GM19455 (cell line): ENCODE measurements at regions not wholly inside any gene's neighbourhood (a gene's known extent, or its start where the extent isn't known, plus 50 kb on each side); places are given as distances from the start of the nearest gene placed in this dataset.
"Not testable (repeated sequence)": the region's sequence is repeated elsewhere in the genome, so short reads cannot be mapped to it uniquely, and the experiment has no call there.

ENCODE experiments used
- ATAC-seq: cut with Tn5 transposase; IDR thresholded peaks from one replicate; pipeline ENCODE4 v1.9.1; 2021; ENCODE audit not compliant: unreplicated experiment

DNA sequence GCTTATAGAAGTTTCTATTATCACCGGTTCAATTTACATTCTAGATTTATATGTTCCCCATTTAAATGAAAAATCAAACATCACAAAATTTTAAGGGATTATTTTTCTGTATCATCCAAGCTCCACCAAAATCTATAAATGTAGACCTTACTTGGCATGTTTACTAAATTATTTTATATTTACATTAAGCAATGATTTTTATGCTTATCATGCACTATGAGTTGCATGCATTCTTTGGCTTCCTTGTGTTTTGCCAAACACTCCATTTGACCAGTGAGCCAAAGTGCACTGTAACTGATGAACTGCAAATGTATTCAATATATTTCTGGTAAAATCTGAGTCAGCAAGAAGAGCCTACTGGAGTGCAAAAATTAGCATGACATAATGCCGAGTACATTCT is 595.5 kb upstream of the PCDH7 start:
- not testable (repeated sequence) for ATAC-seq

DNA sequence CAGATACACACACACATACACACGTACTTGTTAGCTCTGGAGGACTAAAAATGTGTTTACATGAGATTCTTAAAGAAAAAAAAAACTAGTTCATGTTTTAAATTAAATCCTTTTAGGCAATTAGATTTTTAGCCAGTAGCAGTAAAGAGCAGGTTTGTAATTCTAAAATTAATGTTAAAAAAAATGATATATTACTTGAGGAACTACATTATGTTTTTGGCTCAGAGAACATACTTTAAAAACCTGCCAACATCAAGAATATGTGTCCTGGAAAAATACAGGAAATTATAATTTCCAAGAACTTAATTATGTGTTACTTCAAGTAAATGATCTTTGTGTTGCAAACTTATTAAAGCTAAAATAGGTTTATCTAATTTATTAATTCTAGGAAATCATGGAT is 594.3 kb upstream of the PCDH7 start:
- ATAC-seq, result no peak

DNA sequence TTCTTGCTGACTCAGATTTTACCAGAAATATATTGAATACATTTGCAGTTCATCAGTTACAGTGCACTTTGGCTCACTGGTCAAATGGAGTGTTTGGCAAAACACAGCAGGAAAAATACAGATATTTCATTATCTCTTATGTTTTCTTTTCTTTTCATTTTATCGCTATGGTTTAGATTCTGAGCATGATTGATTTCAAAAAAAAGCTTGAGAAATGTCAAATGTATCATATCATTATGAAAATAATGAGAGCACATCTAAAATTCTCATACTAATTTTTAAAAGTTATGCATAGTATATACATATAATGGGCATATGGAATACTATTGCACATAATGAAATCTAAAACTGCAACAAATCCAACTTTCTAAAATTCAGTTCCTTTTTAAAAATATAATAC is 593.8 kb upstream of the PCDH7 start:
- ATAC-seq, result no peak

DNA sequence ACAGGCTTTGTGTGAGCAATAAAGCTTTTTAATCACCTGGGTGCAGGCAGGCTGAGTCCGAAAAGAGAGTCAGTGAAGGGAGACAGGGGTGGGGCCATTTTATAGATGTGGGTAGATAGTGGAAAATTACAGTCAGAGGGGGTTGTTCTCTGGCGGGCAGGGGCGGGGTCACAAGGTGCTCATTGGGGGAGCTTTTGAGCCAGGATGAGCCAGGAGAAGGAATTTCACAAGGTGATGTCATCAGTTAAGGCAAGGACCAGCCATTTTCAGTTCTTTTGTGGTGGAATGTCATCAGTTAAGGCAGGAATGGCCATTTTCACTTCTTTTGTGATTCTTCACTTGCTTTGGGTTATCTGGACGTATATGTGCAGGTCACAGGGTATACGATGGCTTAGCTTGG is 571.3 kb upstream of the PCDH7 start:
- ATAC-seq, result not testable (repeated sequence)

DNA sequence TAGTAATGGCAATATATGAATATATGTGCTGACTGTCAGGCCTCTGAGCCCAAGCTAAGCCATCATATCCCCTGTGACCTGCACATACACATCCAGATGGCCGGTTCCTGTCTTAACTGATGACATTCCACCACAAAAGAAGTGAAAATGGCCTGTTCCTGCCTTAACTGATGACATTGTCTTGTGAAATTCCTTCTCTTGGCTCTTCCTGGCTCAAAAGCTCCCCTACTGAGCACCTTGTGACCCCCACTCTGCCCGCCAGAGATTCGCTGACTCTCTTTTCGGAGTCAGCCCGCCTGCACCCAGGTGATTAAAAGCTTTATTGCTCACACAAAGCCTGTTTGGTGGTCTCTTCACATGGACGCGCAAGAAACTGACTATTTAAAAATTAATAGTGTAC is 570.6 kb upstream of the PCDH7 start:
- not testable (repeated sequence) for ATAC-seq

DNA sequence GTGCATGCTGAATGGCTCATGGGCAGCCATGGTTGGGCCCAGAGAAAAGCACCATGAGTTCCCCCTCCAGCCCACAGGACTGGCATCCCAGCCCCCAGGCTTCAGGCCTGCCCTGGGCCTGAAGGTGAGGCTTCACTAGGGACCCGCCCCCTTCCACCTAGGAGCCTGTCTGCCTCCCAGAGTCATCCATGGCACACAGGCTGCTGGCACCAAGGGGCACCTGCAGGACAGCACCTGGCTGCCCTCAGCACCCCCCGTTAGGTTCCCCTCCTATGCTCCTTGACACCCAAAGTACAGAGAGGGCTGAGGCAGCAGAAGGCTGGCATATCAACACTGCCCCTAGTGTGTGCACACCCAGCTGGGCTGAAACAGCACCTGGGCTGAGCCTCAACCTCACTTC is 566.7 kb upstream of the PCDH7 start:
- ATAC-seq, result no peak

DNA sequence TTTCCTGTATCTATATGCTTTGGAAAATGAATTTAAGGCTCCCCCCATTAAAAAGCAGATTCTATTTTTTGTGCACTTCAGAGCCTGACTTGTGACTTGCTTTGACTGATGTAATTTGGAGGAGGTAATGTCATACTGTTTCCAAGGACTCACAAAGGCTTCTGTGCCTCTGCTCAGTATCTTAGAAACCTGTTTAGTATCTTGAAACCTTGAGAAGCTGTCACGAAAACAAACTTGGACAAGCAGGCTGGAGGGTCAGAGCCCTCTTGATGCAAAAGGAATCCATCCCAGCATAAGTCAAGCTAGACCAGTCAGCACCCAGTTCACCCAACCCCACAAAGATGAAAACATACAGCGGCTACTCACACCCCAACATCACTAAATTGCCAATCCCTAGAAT is 560.0 kb upstream of the PCDH7 start:
- no peak for ATAC-seq

DNA sequence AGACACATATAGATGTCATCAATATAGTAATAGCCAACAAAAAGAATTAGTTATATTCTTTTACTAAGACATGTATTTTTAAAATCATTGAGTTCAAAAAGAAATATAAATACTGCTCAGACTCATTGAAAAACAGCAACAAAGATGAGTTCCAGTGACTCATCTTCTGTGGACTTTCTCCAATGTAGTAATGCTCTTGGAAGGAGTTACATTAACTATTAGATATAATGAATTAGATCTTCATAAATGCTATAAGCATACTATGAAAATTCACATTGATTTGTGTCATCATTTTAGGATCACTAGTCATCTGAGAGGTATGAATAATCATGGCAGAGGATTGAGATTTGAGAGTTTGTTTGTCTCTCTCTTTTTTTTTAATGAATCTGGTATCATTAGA is 547.8 kb upstream of the PCDH7 start:
- no peak for ATAC-seq

DNA sequence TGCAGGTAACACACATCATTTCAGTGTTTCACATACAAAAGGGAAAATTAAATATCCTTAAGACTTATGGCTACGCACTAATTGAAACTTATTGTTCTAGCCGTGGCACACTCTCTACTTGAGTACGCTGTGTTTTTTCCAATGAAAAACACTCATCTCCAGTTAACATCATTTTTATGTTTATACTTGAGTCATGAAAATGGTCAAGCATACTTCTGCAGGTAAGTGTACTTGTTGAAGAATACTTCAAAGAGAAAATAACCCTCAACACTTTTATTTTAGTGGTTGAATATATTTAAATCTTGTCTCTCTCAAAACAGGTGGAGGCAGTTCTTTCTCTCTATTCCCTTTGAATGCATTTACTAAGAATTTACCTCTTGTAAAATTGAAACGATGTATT is 538.7 kb upstream of the PCDH7 start:
- no peak for ATAC-seq

DNA sequence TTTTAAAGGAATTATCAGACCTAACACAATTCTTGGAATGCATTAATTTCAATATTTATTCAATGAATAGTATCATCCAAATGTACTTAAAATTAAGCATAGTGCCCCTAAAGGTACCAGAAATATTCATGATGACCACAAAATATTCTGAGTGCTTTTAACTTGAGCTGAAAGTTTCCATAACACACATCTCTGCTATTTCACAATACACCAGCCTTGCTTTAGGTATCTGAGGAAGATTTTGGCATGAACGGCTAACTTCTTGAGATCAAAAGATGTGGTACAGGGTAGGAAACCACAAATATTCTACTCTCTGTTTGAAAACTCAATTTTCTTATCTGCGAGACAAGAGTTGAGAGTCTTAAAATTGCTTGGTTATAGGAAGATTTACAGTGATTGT is 538.3 kb upstream of the PCDH7 start:
- no peak for ATAC-seq

DNA sequence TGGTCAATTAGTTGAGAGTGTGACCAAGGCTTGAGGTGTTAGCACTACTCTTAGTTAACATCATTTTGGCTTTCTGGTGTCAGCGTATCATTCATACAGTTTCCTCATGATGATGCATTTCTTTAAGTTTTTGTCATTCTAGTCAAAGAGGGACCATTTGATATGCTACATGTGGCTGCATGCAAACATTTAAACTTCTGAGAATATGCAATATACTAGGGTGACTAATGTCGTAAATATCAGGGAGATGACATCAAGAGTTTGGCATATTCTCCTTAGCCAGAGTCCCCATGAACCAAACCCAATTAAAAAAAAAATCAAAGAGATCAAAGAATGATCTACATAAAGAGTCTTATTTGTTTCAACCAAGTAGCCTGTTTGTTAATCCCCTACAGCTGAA is 537.4 kb upstream of the PCDH7 start:
- ATAC-seq, result no peak

DNA sequence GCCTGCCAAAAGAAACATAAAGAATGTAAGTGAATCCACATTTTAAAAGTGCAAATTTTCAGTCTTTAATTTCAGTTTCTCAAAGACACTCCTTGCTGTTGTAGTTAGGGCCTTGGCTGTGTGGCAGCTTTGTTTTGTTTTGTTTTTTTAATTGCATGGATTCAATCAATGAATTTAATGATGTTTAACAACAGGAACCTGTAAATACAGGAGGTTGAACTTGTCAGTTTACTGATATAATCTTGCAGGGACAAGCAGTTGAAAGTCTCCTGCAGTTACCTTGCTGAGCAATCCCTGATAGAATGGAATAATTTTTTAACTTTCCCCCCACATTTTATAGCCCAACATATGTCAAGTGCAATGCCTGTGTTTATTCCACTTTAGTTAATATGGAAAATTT is 528.3 kb upstream of the PCDH7 start:
- ATAC-seq, result no peak

DNA sequence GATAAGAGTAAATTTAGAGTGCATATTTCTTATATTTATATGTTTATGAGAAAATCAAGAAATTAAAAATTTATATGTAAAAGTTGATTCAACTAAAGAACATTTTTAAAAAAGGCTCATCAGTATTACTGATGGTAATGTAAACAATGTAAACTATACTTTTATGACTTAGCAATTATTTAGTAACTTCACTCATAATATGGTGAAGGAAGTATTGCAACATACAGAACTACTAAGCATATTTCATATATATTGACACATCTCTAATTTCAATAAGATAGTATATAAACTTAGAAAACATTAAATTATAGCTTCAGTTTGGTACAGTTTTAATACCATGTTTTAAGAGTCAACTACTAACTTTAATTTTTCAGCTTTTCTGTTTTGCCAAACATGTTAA is 512.8 kb upstream of the PCDH7 start:
- ATAC-seq, result no peak

DNA sequence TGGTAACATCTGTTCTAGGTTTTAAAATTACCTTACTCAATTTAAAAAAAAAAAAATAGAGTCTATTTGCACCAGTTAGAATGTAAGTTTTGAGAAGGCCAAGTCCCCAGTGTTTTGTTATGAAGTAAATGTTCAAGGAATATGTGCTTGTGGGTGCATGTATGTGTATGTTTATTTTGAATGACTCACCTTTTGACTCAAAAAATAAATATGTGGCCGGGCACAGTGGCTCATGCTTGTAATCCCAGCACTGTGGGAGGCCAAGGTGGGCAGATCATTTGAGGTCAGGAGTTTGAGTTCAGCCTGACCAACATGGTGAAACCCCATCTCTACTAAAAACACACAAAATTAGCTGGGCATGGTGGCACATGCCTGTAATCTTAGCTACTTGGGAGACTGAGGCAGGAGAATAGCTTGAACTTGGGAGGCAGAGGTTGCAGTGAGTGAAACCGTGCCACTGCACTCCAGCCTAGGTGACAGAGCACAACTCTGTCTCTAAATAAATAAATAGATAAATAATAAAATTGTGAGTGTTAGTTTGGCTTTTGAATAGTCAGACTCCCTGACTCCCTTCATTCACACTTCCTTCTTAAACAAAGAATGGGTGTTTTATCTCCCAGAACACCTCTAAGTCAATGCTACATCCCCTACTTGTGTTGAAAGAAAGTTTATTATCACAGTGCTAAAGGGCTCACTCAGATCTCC is 511.3 kb upstream of the PCDH7 start:
- ATAC-seq, result no peak

DNA sequence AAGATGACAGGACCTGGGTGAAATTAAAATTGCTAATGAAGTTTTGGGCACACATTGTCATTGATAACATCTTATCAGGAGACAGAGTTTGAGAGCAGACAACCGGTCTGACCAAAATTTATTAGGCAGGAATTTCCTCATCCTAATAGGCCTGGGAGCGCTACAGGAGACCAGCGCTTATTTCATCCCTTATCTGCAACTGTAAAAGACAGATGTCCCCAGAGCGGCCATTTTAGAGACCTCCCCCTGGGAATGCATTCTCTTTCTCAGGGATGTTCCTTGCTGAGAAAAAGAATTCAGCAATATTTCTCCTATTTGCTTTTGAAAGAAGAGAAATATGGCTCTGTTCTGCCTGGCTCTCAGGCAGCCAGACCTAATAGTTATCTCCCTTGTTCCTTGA is 504.2 kb upstream of the PCDH7 start:
- not testable (repeated sequence) for ATAC-seq

DNA sequence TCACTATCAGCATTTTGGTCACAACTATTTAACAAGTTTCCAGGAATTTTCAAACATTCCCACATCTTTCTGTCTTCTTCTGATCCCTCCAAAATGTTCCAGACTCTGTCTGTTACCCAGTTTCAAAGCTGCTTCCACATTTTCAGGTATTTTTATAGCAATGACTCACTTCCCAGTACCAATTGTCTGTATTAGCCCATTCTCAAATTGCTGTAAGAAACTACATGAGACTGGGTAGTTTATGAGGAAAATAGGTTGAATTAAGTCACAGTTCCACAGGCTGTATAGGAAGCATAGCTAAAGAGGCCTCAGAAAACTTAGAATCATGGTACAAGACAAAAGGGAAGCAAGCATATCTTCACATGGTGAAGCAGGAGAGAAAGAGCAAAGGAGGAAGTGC is 475.0 kb upstream of the PCDH7 start:
- no peak for ATAC-seq

DNA sequence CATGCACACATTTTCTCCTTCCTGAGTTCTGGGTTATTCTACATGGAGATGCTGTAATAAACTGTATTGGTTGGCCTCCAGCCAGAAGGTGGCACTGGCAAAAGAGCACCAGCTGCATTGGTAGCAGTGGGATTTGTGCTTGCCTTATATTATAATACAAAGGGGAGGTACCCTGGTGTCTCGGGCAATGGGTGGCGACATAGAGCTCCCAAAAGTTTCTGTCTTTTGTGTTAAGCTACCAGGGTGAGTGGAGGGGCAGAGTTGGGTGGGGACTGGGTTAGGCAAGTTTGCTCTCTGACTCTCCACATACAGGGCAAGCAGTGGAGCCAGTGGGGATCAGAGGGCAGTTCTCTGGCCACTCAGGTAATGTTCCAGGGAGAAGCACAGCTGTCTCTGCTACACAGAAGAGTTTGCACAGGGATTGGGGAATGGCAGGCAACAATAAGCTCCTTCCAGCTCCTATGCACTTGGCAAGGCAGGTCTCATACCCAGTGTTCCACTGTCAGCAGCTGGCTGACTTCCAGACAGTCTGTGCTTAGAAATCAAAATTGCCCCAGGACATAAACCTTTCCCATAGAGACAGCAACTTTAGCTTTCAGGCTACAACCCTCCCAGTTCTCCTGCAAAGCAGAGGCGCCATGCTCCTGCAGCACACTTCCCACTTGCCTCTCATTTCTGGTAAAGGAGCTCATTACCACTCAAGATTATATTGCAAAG is 463.9 kb upstream of the PCDH7 start:
- no peak for ATAC-seq

DNA sequence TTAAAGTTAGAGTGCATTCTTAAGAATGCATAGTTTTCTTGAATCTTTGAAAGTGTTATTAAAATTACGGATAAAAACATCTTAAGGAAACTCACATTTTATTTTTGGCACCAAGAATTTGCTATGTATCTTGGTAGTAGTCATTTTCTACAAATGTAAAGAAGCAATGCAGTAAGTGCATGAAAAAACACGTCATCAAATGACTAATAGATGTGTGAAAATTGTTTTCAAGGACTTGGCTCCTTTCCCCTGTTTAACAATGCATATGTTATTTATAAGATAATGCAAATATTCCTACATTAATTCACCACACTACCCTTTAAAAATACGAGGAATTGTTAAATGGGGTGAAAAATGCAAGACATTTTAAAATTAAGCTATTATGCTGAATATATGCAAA is 461.2 kb upstream of the PCDH7 start:
- no peak for ATAC-seq

DNA sequence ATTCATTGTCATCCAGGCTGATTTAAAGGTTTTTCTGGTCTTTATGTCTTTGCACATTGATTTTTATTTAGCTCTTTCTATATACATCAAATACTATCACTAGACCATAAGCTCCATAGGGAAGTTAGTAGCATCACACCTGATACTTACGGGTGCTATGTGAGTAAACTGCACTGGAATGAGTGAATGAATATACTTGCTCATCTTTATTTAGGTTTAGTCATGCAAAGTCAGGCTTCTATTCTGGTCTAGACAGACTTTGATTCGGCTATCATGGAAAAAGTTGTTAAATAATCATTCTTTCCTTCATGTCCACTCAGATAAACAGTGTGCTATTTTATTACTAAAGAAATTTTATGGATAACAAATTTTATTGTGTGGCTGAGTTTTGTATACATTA is 457.8 kb upstream of the PCDH7 start:
- no peak for ATAC-seq

DNA sequence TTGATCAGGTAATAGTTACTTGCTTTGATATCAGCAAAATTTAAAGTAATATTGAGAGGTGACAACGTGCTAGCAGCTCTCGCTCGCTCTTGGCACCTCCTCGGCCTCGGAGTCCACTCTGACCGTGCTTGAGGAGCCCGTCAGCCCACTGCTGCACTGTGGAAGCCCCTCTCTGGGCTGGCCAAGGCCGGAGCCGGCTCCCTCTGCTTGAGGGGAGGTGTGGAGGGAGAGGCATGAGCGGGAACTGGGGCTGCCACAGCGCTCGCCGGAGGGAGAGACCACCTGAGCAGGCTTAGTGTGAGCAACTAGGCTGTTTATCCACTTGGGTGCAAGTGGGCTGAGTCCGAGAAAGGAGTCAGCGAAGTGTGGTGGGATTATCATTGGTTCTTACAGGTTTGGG is 455.7 kb upstream of the PCDH7 start:
- ATAC-seq, result no peak

DNA sequence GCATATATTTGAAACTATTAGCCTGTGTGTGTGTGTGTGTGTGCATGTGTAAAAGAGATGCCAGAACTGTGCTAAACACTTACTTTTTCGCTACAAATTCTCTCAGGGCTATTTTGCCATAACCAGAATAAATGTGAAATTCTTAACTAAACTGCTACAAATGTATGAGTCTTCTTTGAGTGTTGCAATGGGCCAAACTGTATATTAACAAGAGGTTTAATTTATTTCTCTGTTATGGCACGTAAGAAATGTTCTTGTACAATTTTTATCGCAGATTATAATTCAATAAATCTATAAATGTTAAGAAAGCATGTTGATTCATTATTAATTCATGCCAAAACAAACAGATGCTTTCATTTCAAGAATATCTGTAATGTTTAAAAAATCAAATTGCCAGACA is 454.5 kb upstream of the PCDH7 start:
- ATAC-seq, result no peak

DNA sequence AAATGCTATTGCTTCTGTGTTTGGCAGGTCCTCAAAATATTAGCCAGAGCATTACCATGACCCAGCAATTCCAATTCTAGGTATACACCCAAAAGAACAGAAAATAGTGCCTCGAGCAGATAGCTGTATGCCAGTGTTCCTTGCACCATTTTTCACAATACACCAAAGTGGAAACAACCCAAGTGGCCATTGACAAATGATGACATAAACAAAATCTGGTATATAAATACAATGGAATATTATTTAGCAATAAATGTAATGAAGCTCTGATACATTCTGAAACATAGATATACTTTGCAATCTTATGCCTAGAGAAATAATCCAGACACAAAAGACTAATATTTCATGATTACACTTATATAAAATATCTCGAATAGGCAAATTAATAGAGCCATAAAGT is 451.8 kb upstream of the PCDH7 start:
- no peak for ATAC-seq

DNA sequence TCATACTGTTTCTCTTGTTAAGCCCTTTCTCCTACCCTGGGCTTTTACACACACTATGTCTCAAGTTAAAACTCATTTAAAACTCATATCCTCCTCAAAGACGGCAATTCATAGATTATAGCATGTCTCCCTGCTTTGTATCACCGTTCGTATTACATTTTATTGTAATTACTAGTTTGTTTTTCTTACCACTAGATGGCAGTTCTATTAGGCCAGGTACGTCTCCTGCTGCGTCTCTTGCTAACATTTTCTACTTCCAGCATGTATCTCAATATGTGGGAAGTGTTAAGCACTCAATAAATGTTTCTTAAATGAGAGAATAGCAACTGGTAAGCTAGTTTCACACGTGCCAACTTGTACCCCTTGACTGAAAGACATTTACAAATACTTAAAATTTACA is 450.3 kb upstream of the PCDH7 start:
- no peak for ATAC-seq
